Neural cell (in vitro differentiated cells): ENCODE measurements at regions not wholly inside any gene's neighbourhood (a gene's known extent, or its start where the extent isn't known, plus 50 kb on each side); places are given as distances from the start of the nearest gene placed in this dataset.

ENCODE experiments used
- H2AFZ ChIP-seq: fragments of 200-600, 300-800 bp; sonication (generic), shearing (Covaris generic); 2 replicates; pipeline ENCODE4 v1.6.0; 2014; ENCODE audit warnings: low read depth, mild to moderate bottlenecking, antibody characterized with exemption, low read length, moderate library complexity
- H3F3A ChIP-seq: fragments of 200-600 bp; shearing (Covaris generic); 2 replicates; pipeline ENCODE4 v1.6.1; 2016; ENCODE audit warnings: mild to moderate bottlenecking, moderate library complexity, mixed read lengths, antibody characterized with exemption, low read length; ENCODE audit not compliant: insufficient read depth, poor library complexity, severe bottlenecking
- H3K27ac ChIP-seq: fragments of 200-600, 300-800 bp; sonication (generic), shearing (Covaris generic); 2 replicates; pipeline ENCODE4 v1.5.1; 2014; ENCODE audit warnings: mild to moderate bottlenecking, low read length, moderate library complexity
- H3K27me3 ChIP-seq: fragments of 300-800, 200-600 bp; sonication (generic), shearing (Covaris generic); 2 replicates; pipeline ENCODE4 v1.6.0; 2014; ENCODE audit warnings: mild to moderate bottlenecking, low read depth, low read length, moderate library complexity; ENCODE audit not compliant: insufficient read depth
- H3K36me3 ChIP-seq: fragments of 300-800, 200-600 bp; sonication (generic), shearing (Covaris generic); 2 replicates; pipeline ENCODE4 v1.5.1; 2014; ENCODE audit warnings: mild to moderate bottlenecking, antibody characterized with exemption, low read length, moderate library complexity; ENCODE audit not compliant: insufficient read depth
- H3K4me2 ChIP-seq: fragments of 300-800, 200-600 bp; sonication (generic), shearing (Covaris generic); 2 replicates; pipeline ENCODE4 v1.6.0; 2014; ENCODE audit warnings: mild to moderate bottlenecking, low read length
- H3K4me3 ChIP-seq: fragments of 300-800, 200-600 bp; sonication (generic), shearing (Covaris generic); 2 replicates; pipeline ENCODE4 v1.5.1; 2014; ENCODE audit warnings: mild to moderate bottlenecking, low read length, moderate library complexity
- H3K79me2 ChIP-seq: fragments of 200-600 bp; shearing (Covaris generic); replicated peaks from 2 replicates; pipeline ENCODE4 v1.6.0; 2014; ENCODE audit warnings: mild to moderate bottlenecking, low read length, moderate library complexity; ENCODE audit not compliant: insufficient read depth
- H3K9ac ChIP-seq: fragments of 300-800, 200-600 bp; sonication (generic), shearing (Covaris generic); 2 replicates; pipeline ENCODE4 v1.6.1; 2016; ENCODE audit warnings: mild to moderate bottlenecking, low read length, mixed read lengths
- H3K9me2 ChIP-seq: fragments of 200-600 bp; shearing (Covaris generic); 2 replicates; pipeline ENCODE4 v1.6.1; 2016; ENCODE audit warnings: mild to moderate bottlenecking, low read length, mixed read lengths; ENCODE audit not compliant: insufficient read depth
- H3K9me3 ChIP-seq: fragments of 200-600, 300-800 bp; sonication (generic), shearing (Covaris generic); 2 replicates; pipeline ENCODE4 v1.6.1; 2016; ENCODE audit warnings: mild to moderate bottlenecking, mixed run types, low read length, moderate library complexity, mixed read lengths
- H4K20me1 ChIP-seq: fragments of 200-600 bp; shearing (Covaris generic); 2 replicates; pipeline ENCODE4 v1.6.1; 2016; ENCODE audit warnings: mild to moderate bottlenecking, mixed run types; ENCODE audit not compliant: insufficient read depth
- EP300 ChIP-seq: fragments of 450-650 bp; conservative IDR thresholded peaks from 2 replicates; pipeline ENCODE4 v1.6.1; 2014; ENCODE audit warnings: antibody characterized with exemption, mild to moderate bottlenecking, moderate library complexity; ENCODE audit not compliant: poor library complexity, severe bottlenecking
- EZH2 ChIP-seq: fragments of 200-600, 300-800 bp; shearing (Covaris generic), sonication (generic); IDR thresholded peaks from 2 replicates; pipeline ENCODE4 v1.6.1; 2014; ENCODE audit warnings: antibody characterized with exemption, low read length, borderline replicate concordance, mild to moderate bottlenecking; ENCODE audit not compliant: insufficient read depth, poor library complexity, severe bottlenecking
- MXI1 ChIP-seq: fragments of 450-650 bp; conservative IDR thresholded peaks from 2 replicates; pipeline ENCODE4 v1.6.1; 2014; ENCODE audit warnings: antibody characterized with exemption, mild to moderate bottlenecking; ENCODE audit not compliant: poor library complexity, severe bottlenecking
- POLR2AphosphoS5 ChIP-seq: IDR thresholded peaks from 2 replicates; pipeline ENCODE4 v1.6.1; 2012
- RAD21 ChIP-seq: fragments of 450-650 bp; conservative IDR thresholded peaks from 2 replicates; pipeline ENCODE4 v1.6.1; 2014; ENCODE audit warnings: antibody characterized with exemption, mild to moderate bottlenecking, moderate library complexity
- SMC3 ChIP-seq: fragments of 450-650 bp; conservative IDR thresholded peaks from 2 replicates; pipeline ENCODE4 v1.6.1; 2014; ENCODE audit warnings: antibody characterized with exemption, mild to moderate bottlenecking, moderate library complexity; ENCODE audit not compliant: poor library complexity
- TAF1 ChIP-seq: IDR thresholded peaks from 2 replicates; pipeline ENCODE4 v1.6.1; 2012; ENCODE audit warnings: low read depth
- TF ChIP-seq, protein P1 (sequence below): fragments of 450-650 bp; IDR thresholded peaks from 2 replicates; pipeline ENCODE4 v1.5.1; 2014; ENCODE audit warnings: antibody characterized with exemption, mild to moderate bottlenecking, moderate library complexity; ENCODE audit not compliant: poor library complexity, severe bottlenecking
- TF ChIP-seq, protein P2 (sequence below): IDR thresholded peaks from 2 replicates; pipeline ENCODE4 v1.6.1; 2012; ENCODE audit warnings: borderline replicate concordance

DNA sequence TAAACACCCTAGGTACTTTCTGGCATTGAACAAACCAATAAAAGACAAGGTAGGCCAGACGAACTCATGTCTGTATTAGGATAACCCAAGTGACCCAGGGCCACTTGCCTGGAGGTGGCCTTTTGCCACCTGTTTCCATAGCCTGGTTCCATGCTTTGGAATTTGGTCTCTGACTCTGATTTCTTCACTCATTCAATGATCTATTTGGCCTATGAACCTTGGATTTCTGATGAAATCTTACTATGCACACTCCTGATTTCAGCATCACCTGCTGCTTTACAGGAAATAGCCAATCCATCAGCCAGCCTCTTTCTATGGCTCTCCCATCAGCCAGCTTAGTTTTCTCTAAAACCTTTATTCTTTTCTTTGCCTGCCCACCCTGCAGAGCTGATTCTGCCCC, 142.8 kb upstream of the PSMD7 start:
- Histone ChIP-seq H2AFZ (no peak overlapping the region), H3K27me3 (no peaks in the 10 kb centered on the region), H3K9me3 (no peaks in the 10 kb centered on the region), H3K9ac (no peak overlapping the region), H3K27ac (no peak overlapping the region), H3K36me3 (no peaks in the 10 kb centered on the region), H4K20me1 (no peaks in the 10 kb centered on the region), H3K9me2 (no peaks in the 10 kb centered on the region), H3K4me2 (no peak overlapping the region), H3K79me2 (no peaks in the 10 kb centered on the region), H3F3A (no peaks in the 10 kb centered on the region), H3K4me3 (no peak overlapping the region)
- TF ChIP-seq EZH2 = no peak
- TF ChIP-seq RAD21 = no peak
- no peak for TF ChIP-seq EP300
- no peak for TF ChIP-seq TAF1
- TF ChIP-seq MXI1 = no peak
- TF ChIP-seq, protein P1, sequence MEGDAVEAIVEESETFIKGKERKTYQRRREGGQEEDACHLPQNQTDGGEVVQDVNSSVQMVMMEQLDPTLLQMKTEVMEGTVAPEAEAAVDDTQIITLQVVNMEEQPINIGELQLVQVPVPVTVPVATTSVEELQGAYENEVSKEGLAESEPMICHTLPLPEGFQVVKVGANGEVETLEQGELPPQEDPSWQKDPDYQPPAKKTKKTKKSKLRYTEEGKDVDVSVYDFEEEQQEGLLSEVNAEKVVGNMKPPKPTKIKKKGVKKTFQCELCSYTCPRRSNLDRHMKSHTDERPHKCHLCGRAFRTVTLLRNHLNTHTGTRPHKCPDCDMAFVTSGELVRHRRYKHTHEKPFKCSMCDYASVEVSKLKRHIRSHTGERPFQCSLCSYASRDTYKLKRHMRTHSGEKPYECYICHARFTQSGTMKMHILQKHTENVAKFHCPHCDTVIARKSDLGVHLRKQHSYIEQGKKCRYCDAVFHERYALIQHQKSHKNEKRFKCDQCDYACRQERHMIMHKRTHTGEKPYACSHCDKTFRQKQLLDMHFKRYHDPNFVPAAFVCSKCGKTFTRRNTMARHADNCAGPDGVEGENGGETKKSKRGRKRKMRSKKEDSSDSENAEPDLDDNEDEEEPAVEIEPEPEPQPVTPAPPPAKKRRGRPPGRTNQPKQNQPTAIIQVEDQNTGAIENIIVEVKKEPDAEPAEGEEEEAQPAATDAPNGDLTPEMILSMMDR = no peak
- TF ChIP-seq SMC3 = no peak
- no peak for TF ChIP-seq POLR2AphosphoS5
- TF ChIP-seq, protein P2, sequence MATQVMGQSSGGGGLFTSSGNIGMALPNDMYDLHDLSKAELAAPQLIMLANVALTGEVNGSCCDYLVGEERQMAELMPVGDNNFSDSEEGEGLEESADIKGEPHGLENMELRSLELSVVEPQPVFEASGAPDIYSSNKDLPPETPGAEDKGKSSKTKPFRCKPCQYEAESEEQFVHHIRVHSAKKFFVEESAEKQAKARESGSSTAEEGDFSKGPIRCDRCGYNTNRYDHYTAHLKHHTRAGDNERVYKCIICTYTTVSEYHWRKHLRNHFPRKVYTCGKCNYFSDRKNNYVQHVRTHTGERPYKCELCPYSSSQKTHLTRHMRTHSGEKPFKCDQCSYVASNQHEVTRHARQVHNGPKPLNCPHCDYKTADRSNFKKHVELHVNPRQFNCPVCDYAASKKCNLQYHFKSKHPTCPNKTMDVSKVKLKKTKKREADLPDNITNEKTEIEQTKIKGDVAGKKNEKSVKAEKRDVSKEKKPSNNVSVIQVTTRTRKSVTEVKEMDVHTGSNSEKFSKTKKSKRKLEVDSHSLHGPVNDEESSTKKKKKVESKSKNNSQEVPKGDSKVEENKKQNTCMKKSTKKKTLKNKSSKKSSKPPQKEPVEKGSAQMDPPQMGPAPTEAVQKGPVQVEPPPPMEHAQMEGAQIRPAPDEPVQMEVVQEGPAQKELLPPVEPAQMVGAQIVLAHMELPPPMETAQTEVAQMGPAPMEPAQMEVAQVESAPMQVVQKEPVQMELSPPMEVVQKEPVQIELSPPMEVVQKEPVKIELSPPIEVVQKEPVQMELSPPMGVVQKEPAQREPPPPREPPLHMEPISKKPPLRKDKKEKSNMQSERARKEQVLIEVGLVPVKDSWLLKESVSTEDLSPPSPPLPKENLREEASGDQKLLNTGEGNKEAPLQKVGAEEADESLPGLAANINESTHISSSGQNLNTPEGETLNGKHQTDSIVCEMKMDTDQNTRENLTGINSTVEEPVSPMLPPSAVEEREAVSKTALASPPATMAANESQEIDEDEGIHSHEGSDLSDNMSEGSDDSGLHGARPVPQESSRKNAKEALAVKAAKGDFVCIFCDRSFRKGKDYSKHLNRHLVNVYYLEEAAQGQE = no peak

DNA sequence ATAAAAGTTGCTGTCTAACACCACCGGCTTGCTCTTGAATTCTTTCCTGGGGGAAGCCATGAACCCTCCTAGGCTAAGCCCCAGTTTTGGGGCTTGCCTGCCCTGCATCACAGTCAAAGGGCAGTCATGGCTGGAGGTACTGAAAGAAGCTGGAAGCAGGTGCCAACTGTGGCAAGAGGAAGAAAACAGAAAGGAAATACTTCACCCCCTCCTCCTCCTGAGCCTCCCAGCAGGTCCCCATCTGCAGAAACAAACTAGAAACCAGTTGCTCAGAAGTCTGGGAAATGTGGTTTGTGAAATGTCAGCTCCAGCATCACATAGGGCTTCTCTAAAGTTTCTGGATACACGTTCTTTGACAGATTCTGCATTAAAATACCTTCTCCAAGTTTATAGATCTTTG, 150.0 kb upstream of the PSMD7 start:
- Histone ChIP-seq H3K4me3 (no peak overlapping the region), H3K36me3 (no peaks in the 10 kb centered on the region), H3K27ac (no peak overlapping the region), H3K9me2 (no peaks in the 10 kb centered on the region), H4K20me1 (no peaks in the 10 kb centered on the region), H3K79me2 (no peaks in the 10 kb centered on the region), H3K9ac (no peak overlapping the region), H3K9me3 (no peaks in the 10 kb centered on the region), H3K27me3 (no peaks in the 10 kb centered on the region), H2AFZ (no peak overlapping the region), H3F3A (no peaks in the 10 kb centered on the region), H3K4me2 (no peak overlapping the region)
- TF ChIP-seq, protein P1 = no peak
- no peak for TF ChIP-seq SMC3
- no peak for TF ChIP-seq POLR2AphosphoS5
- no peak for TF ChIP-seq EZH2
- no peak for TF ChIP-seq TAF1
- TF ChIP-seq RAD21 = no peak
- no peak for TF ChIP-seq MXI1
- TF ChIP-seq, protein P2 = no peak
- no peak for TF ChIP-seq EP300
